Ovary (tissue), 7 donors: ENCODE measurements at regions not wholly inside any gene's neighbourhood (a gene's known extent, or its start where the extent isn't known, plus 50 kb on each side); places are given as distances from the start of the nearest gene placed in this dataset.

Experiments used
- DNase-seq, 5 donors: peaks; one replicate each; pipeline ENCODE4 v3.0.0-alpha.2; 2019 to 2020
- H3K27ac ChIP-seq, 2 donors: fragments of 200-600 bp; one replicate each; pipeline versions ENCODE4 v1.5.1 to v1.8.0; 2019 to 2022
- H3K27me3 ChIP-seq: fragments of 200-600 bp; one replicate; pipeline ENCODE4 v1.8.0; 2022
- H3K36me3 ChIP-seq: fragments of 200-600 bp; sonication (generic); one replicate; pipeline ENCODE4 v1.5.1; 2019
- H3K4me1 ChIP-seq: one replicate; pipeline ENCODE4 v1.8.1; 2013; ENCODE audit warnings: mild to moderate bottlenecking, moderate library complexity; ENCODE audit not compliant: insufficient read depth
- H3K4me3 ChIP-seq: fragments of 200-600 bp; sonication (generic); one replicate; pipeline ENCODE4 v1.5.1; 2017
- H3K9me3 ChIP-seq, 2 donors: fragments of 200-600 bp in 1 of 2; sonication (generic) in 1 of 2; one replicate each; pipeline versions ENCODE4 v1.5.1 to v1.8.1; 2013 to 2019; ENCODE audit warnings: mild to moderate bottlenecking in 1 of 2, moderate library complexity in 1 of 2
- CTCF ChIP-seq, 3 donors: fragments of 450-650 bp in 2 of 3; fragments of 200-600 bp in 1 of 3; IDR thresholded peaks; one replicate each; pipeline versions ENCODE4 v1.5.1 to v1.8.0; 2016 to 2022; ENCODE audit warnings: antibody characterized with exemption in 3 of 3, mild to moderate bottlenecking in 1 of 3
- EP300 ChIP-seq: sonication (generic); formaldehyde crosslinking; IDR thresholded peaks from one replicate; pipeline ENCODE4 v1.6.1; 2017; ENCODE audit warnings: antibody characterized with exemption
- POLR2A ChIP-seq: fragments of 450-650 bp; IDR thresholded peaks from one replicate; pipeline ENCODE4 v1.6.1; 2017; ENCODE audit warnings: antibody characterized with exemption, mild to moderate bottlenecking, moderate library complexity
- WGBS, 3 donors: extraction: QIAGEN DNeasy Blood & Tissue Kit in 1 of 3; methylation state at CpG; one replicate each; pipeline versions ENCODE4 v1.1.5 to v1.1.7; 2013 to 2017; 5-methylcytosine and 5-hydroxymethylcytosine counted together
- intact Hi-C, 4 donors: fragments of 100-400 bp; cut with DNase I; formaldehyde crosslinking; loops; one replicate each; pipeline versions ENCODE4 v1.11.0 to v1.15.1; 2022 to 2023
- donor health status: DM: no; HTN: no; CAD: no; lungs with moderate emphysema.
- donor health status: DM: no; HTN: no; CAD: no.
- donor health status: Bipolar disorder and iron deficiency.
- donor health status: DM: no; HTN: no; CAD: no.
- donor health status: DM: yes; HTN: yes; CAD: no.

DNA sequence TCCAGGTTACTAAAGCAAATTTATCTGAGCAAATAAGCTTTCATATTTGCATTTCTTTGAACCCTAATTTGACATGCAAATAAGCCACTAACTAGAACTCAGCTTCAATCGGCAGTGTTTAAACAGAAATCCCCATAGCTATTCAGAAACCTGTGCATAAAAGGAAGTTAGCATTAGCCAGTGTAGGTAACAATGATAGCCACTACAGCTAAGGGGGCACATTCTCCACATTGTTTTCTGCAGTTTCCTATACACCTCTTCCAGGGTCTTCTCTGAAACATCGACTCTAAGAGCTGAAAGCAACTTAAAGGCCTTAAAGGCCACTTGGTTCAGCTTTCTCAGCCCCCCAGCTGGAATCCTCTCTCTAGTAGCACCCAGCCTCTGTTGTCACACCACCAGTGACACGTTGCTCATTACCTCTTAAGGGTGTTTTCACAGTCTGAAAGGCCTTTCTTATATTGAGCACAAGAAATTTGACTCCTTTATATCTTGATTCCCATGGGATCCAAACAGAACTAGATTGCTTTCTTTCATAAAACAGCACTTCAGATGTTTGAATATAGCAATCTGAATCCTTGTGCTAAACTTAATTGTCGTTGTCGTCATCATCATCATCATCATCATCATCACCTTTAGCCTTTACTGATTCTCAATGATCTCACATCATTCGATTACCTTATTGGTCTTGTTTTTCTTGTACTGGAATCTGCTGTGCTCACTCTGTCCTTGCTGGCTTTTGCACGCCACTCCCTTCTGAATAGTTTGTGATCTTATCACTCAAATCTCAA, 93.9 kb upstream of the DAB1 start:
- Histone ChIP-seq H3K36me3 (no peaks in the 10 kb centered on the region), H3K27me3 (no peaks in the 10 kb centered on the region), H3K4me1 (no peaks in the 10 kb centered on the region), H3K27ac (no peak overlapping the region), H3K4me3 (no peak overlapping the region), H3K9me3 (no peaks in the 10 kb centered on the region)
- DNase-seq: no peak
- intact Hi-C loops: no loop called here
- TF ChIP-seq EP300: no peak
- TF ChIP-seq CTCF (IDR thresholded peaks at IDR 0.05): no peak
- no peak for TF ChIP-seq POLR2A
- 64 to 67% (median 65%) methylated on average over 7 of the region's 7 CpGs for WGBS, 3 donors

GRCh38 chr1:57512386-57512785, 88.5 kb upstream of the DAB1 start:
- Histone ChIP-seq H3K4me3 (no peak overlapping the region), H3K27ac (no peak overlapping the region), H3K27me3 (no peaks in the 10 kb centered on the region), H3K4me1 (no peaks in the 10 kb centered on the region), H3K36me3 (no peaks in the 10 kb centered on the region), H3K9me3 (no peaks in the 10 kb centered on the region)
- DNase-seq: no peak
- WGBS, 3 donors: 29 to 68% (median 32%) methylated on average over 1 of the region's 1 CpG
- TF ChIP-seq EP300: no peak
- TF ChIP-seq POLR2A: no peak
- TF ChIP-seq CTCF (IDR thresholded peaks at IDR 0.05): no peak
- intact Hi-C loops: no loop called here

DNA sequence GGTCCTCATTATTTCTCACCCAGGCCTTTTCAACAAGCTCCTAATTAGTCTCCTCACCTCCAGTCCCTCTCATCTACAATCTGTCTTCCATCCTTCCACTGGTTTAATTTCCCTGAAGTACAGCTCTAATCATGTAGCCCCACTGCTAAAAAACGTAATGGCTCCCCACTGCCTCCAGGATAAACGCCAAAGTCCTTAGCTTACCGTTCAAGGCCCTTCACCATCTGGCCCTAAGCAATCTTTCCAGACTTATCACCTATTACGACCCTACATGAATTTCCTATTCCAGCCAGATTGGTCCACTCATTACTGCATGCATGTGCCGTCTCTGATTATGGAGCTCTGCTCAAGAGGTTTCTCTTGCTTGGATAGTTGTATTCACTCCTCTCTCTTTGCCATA, 83.1 kb upstream of the DAB1 start:
- Histone ChIP-seq H3K4me3 (no peak overlapping the region), H3K9me3 (no peaks in the 10 kb centered on the region), H3K27me3 (no peaks in the 10 kb centered on the region), H3K27ac (no peak overlapping the region), H3K4me1 (no peaks in the 10 kb centered on the region), H3K36me3 (no peaks in the 10 kb centered on the region)
- intact Hi-C loops: no loop called here
- WGBS, 3 donors: 58 to 63% (median 58%) methylated on average over 5 of the region's 5 CpGs
- no peak for DNase-seq
- TF ChIP-seq CTCF (IDR thresholded peaks at IDR 0.05) (no peak), EP300 (no peak), POLR2A (no peak)

DNA sequence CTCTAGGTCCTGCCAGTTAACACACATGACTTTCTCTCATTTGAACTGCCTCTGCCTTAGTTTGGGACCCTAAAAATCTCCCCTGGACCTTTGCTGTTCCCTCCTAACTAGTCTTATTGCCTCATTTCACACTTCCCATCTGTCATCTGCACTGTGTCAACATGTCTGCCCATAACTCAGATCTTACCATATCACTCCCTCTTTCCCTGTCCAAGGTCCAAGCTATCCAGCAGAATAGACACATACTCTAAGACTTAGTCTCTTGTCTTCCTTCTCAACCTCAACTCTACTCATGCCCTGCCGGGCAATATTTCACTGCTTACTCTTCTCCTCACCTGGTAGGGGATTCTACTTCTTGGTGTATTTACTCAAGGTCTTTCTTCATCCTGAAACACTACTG, 79.5 kb upstream of the DAB1 start:
- no peak for TF ChIP-seq POLR2A
- H3K27ac ChIP-seq: no peak overlapping the region
- no peaks in the 10 kb centered on the region for H3K4me1 ChIP-seq
- H3K9me3 ChIP-seq: no peaks in the 10 kb centered on the region
- DNase-seq: no peak
- WGBS, 3 donors: 85 to 91% (median 90%) methylated on average over 1 of the region's 1 CpG
- intact Hi-C loops: no loop called here
- H3K4me3 ChIP-seq: no peak overlapping the region
- H3K36me3 ChIP-seq: no peaks in the 10 kb centered on the region
- no peaks in the 10 kb centered on the region for H3K27me3 ChIP-seq

- no peak for DNase-seq
- no peaks in the 10 kb centered on the region for H3K9me3 ChIP-seq
- intact Hi-C loops: no loop called here
- TF ChIP-seq EP300: no peak
- no peak for TF ChIP-seq POLR2A
- no peak for TF ChIP-seq CTCF (IDR thresholded peaks at IDR 0.05)
- 66 to 72% (median 71%) methylated on average over 6 of the region's 6 CpGs for WGBS, 3 donors
- H3K27me3 ChIP-seq: no peaks in the 10 kb centered on the region
- H3K4me3 ChIP-seq: no peak overlapping the region
- no peaks in the 10 kb centered on the region for H3K36me3 ChIP-seq
- no peaks in the 10 kb centered on the region for H3K4me1 ChIP-seq
- H3K27ac ChIP-seq: no peak overlapping the region
Observed at GRCh38 chr1:57500136-57500830, 76.4 kb upstream of the DAB1 start.
